Activated T-helper 1 cell treated with anti-CD3 and anti-CD28 coated beads, Interleukin-12 subunit alpha, Interleukin-12 subunit beta, Interleukin-2, Interleukin-4 antibody, amounts not matched to agents 30 ng/mL and 10 ng/mL and 1 ng/mL, durations not matched to agents 14 hours and 24 hours and 36 hours (primary cell): ENCODE measurements at regions not wholly inside any gene's neighbourhood (a gene's known extent, or its start where the extent isn't known, plus 50 kb on each side); places are given as distances from the start of the nearest gene placed in this dataset.
"Not testable (repeated sequence)": the region's sequence is repeated elsewhere in the genome, so short reads cannot be mapped to it uniquely, and the experiment has no call there.

Experiments used
- DNase-seq: peaks from one replicate; pipeline ENCODE4 v3.0.0; 2021; ENCODE audit warnings: low spot score
- H3K27ac Mint-ChIP-seq: one replicate; pipeline ENCODE4 v1.8.0; 2021; ENCODE audit warnings: mild to moderate bottlenecking, mixed read lengths
- H3K27me3 Mint-ChIP-seq: one replicate; pipeline ENCODE4 v1.8.0; 2022; ENCODE audit warnings: mild to moderate bottlenecking, moderate library complexity, mixed read lengths; ENCODE audit not compliant: insufficient read depth
- H3K36me3 Mint-ChIP-seq: one replicate; pipeline ENCODE4 v1.8.0; 2021; ENCODE audit warnings: low read depth, mixed read lengths
- H3K4me1 Mint-ChIP-seq: one replicate; pipeline ENCODE4 v1.8.0; 2021; ENCODE audit warnings: low read depth, mixed read lengths
- H3K4me3 Mint-ChIP-seq: one replicate; pipeline ENCODE4 v1.8.0; 2021; ENCODE audit warnings: mild to moderate bottlenecking, moderate library complexity, mixed read lengths
- H3K9me3 Mint-ChIP-seq: one replicate; pipeline ENCODE4 v1.8.0; 2021; ENCODE audit warnings: mixed read lengths
- intact Hi-C: fragments of 100-400 bp; cut with micrococcal nuclease; formaldehyde crosslinking; loops from one replicate; pipeline ENCODE4 v1.15.1; 2024

DNA sequence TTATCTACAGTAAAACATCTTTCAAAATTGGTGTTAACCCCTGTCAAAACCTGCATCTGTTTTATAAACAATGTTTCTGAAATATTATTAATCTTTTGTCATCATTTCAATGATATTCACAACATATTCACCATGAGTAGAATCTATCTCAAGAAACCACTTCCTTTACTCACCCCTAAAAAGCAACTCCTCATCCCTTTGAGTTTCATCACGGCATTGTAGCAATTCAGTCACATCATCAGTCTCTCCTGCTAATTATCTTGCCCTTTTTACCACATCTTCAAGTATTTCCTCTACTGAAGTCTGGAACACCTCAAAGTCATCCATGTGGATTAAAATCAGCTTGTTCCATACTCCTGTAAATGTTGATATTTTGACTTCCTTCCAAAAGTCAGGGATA lies 415.3 kb upstream of the TECRL start:
- no peak overlapping the region for H3K27ac Mint-ChIP-seq
- intact Hi-C loops: no loop called here
- H3K27me3 Mint-ChIP-seq: no peaks in the 10 kb centered on the region
- no peak overlapping the region for H3K4me3 Mint-ChIP-seq
- H3K36me3 Mint-ChIP-seq: no peaks in the 10 kb centered on the region
- H3K4me1 Mint-ChIP-seq: no peaks in the 10 kb centered on the region
- no peak for DNase-seq
- peaks cover 3% of the 10 kb centered on the region for H3K9me3 Mint-ChIP-seq

GRCh38 chr4:64822405-64822804 lies 413.2 kb upstream of the TECRL start:
- H3K27ac Mint-ChIP-seq: no peak overlapping the region
- intact Hi-C loops: no loop called here
- no peak for DNase-seq
- H3K9me3 Mint-ChIP-seq: peaks cover 3% of the 10 kb centered on the region
- no peaks in the 10 kb centered on the region for H3K27me3 Mint-ChIP-seq
- no peak overlapping the region for H3K4me3 Mint-ChIP-seq
- no peaks in the 10 kb centered on the region for H3K4me1 Mint-ChIP-seq
- no peaks in the 10 kb centered on the region for H3K36me3 Mint-ChIP-seq

- Mint-ChIP-seq H3K27me3 (no peaks in the 10 kb centered on the region), H3K9me3 (peaks cover 3% of the 10 kb centered on the region), H3K4me1 (no peaks in the 10 kb centered on the region), H3K4me3 (no peak overlapping the region), H3K36me3 (no peaks in the 10 kb centered on the region), H3K27ac (no peak overlapping the region)
- DNase-seq: no peak
- intact Hi-C loops: no loop called here
Measured at GRCh38 chr4:64821219-64821976, 412.1 kb upstream of the TECRL start.

GRCh38 chr4:64814616-64815015 lies 405.4 kb upstream of the TECRL start:
- H3K9me3 Mint-ChIP-seq: peaks cover 2% of the 10 kb centered on the region
- H3K4me3 Mint-ChIP-seq: no peak overlapping the region
- DNase-seq: no peak
- H3K36me3 Mint-ChIP-seq: no peaks in the 10 kb centered on the region
- intact Hi-C loops: no loop called here
- H3K27ac Mint-ChIP-seq: no peak overlapping the region
- H3K27me3 Mint-ChIP-seq: no peaks in the 10 kb centered on the region
- H3K4me1 Mint-ChIP-seq: no peaks in the 10 kb centered on the region

GRCh38 chr4:64807821-64808220 lies 398.6 kb upstream of the TECRL start:
- no peak for DNase-seq
- Mint-ChIP-seq H3K27me3 (no peaks in the 10 kb centered on the region), H3K9me3 (peaks cover 7% of the 10 kb centered on the region), H3K4me1 (no peaks in the 10 kb centered on the region), H3K27ac (no peak overlapping the region), H3K36me3 (no peaks in the 10 kb centered on the region), H3K4me3 (no peak overlapping the region)
- intact Hi-C loops: no loop called here

GRCh38 chr4:64799751-64800150 lies 390.5 kb upstream of the TECRL start:
- no peak for DNase-seq
- H3K27me3 Mint-ChIP-seq: no peaks in the 10 kb centered on the region
- H3K36me3 Mint-ChIP-seq: no peaks in the 10 kb centered on the region
- no peaks in the 10 kb centered on the region for H3K9me3 Mint-ChIP-seq
- intact Hi-C loops: no loop called here
- H3K4me3 Mint-ChIP-seq: no peak overlapping the region
- no peak overlapping the region for H3K27ac Mint-ChIP-seq
- no peaks in the 10 kb centered on the region for H3K4me1 Mint-ChIP-seq

GRCh38 chr4:64798828-64799227 lies 389.6 kb upstream of the TECRL start:
- H3K36me3 Mint-ChIP-seq, H3K4me1 Mint-ChIP-seq, H3K27me3 Mint-ChIP-seq, H3K9me3 Mint-ChIP-seq, intact Hi-C loops, DNase-seq, H3K4me3 Mint-ChIP-seq, H3K27ac Mint-ChIP-seq: not testable (repeated sequence)

DNA sequence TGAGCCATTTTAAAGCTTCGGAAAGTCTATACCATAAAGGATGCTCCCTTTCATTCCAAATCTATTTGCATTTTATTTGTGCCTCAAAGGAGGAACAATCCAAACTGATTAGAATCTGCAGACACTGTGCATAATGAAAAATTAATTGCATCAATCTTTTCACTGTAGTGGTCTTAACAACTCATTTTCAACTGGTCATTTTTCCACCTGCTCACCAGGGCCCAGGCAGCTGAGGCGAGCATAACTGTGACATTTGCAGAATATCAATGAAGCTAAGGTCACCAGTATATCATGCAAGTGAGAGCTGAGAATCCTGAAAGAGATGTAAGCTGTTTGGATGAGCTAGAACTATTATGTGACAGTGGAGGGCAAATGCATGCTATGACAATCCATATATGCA lies 387.3 kb upstream of the TECRL start:
- Mint-ChIP-seq H3K27ac (no peak overlapping the region), H3K4me3 (no peak overlapping the region), H3K27me3 (no peaks in the 10 kb centered on the region), H3K9me3 (no peaks in the 10 kb centered on the region), H3K4me1 (no peaks in the 10 kb centered on the region), H3K36me3 (no peaks in the 10 kb centered on the region)
- DNase-seq: no peak
- intact Hi-C loops: no loop called here

DNA sequence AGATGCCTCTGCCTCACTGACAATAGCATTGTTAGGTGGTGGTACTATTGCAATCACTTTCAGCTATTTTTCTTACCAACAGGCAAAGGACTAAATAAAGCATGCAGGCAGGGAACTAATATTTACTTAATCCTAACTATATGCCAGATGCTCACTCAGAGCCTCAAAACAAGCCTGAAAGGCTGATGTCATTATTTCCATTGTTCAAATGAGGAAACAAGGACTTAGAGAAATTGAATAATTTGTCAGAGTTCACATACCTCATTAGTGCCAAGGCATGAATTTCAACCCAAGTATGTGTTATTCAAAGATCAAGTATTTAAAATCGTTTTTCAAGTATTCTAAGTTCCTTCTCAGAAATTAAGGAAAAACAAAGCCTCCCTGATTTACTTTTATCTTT lies 374.9 kb upstream of the TECRL start:
- no peaks in the 10 kb centered on the region for H3K4me1 Mint-ChIP-seq
- intact Hi-C loops: loop anchor here (10.0 kb wide), 1 partner anchor 441 kb away; no protein-coding TSS in a partner anchor
- no peak overlapping the region for H3K27ac Mint-ChIP-seq
- no peaks in the 10 kb centered on the region for H3K9me3 Mint-ChIP-seq
- no peaks in the 10 kb centered on the region for H3K36me3 Mint-ChIP-seq
- H3K27me3 Mint-ChIP-seq: no peaks in the 10 kb centered on the region
- DNase-seq: no peak
- no peak overlapping the region for H3K4me3 Mint-ChIP-seq

GRCh38 chr4:64781737-64782326 lies 372.6 kb upstream of the TECRL start:
- H3K9me3 Mint-ChIP-seq: no peaks in the 10 kb centered on the region
- intact Hi-C loops: loop anchor here (10.0 kb wide), 1 partner anchor 443 kb away; no protein-coding TSS in a partner anchor
- H3K36me3 Mint-ChIP-seq: no peaks in the 10 kb centered on the region
- H3K27ac Mint-ChIP-seq: no peak overlapping the region
- no peaks in the 10 kb centered on the region for H3K4me1 Mint-ChIP-seq
- no peak overlapping the region for H3K4me3 Mint-ChIP-seq
- no peaks in the 10 kb centered on the region for H3K27me3 Mint-ChIP-seq
- no peak for DNase-seq

GRCh38 chr4:64780664-64781063 lies 371.4 kb upstream of the TECRL start:
- Mint-ChIP-seq H3K4me1 (no peaks in the 10 kb centered on the region), H3K27ac (no peak overlapping the region), H3K36me3 (no peaks in the 10 kb centered on the region), H3K4me3 (no peak overlapping the region), H3K27me3 (no peaks in the 10 kb centered on the region), H3K9me3 (no peaks in the 10 kb centered on the region)
- intact Hi-C loops: loop anchor here (10.0 kb wide), 1 partner anchor 444 kb away; no protein-coding TSS in a partner anchor
- no peak for DNase-seq

DNA sequence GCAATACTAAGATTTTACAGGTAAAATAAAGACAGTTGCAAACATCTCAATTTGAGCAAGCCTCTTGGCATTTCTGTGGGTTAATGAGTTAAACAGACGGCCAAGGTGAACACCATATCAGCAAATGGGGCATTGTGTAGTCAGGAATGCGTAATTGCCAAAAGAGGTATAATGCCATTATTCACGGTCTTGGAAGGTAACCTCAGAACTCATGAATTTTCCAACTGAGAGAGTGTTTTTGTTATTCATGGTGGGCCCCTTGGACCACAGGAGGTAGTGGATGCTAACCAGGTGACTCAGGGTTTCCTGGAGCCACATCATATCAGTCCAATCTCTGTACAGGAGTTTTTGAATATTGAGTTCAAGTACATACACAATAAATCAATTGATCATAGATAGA lies 368.0 kb upstream of the TECRL start:
- intact Hi-C loops: no loop called here
- Mint-ChIP-seq H3K27ac (no peak overlapping the region), H3K36me3 (no peaks in the 10 kb centered on the region), H3K4me3 (no peak overlapping the region), H3K9me3 (no peaks in the 10 kb centered on the region), H3K4me1 (no peaks in the 10 kb centered on the region), H3K27me3 (no peaks in the 10 kb centered on the region)
- DNase-seq: no peak

GRCh38 chr4:64776820-64777219 lies 367.6 kb upstream of the TECRL start:
- no peak overlapping the region for H3K4me3 Mint-ChIP-seq
- H3K4me1 Mint-ChIP-seq: no peaks in the 10 kb centered on the region
- intact Hi-C loops: no loop called here
- DNase-seq: no peak
- no peaks in the 10 kb centered on the region for H3K36me3 Mint-ChIP-seq
- H3K27me3 Mint-ChIP-seq: no peaks in the 10 kb centered on the region
- no peaks in the 10 kb centered on the region for H3K9me3 Mint-ChIP-seq
- no peak overlapping the region for H3K27ac Mint-ChIP-seq
